WTC11 (cell line): ENCODE measurements at regions not wholly inside any gene's neighbourhood (a gene's known extent, or its start where the extent isn't known, plus 50 kb on each side); places are given as distances from the start of the nearest gene placed in this dataset.

Source experiments
- ATAC-seq: fragments of 200-7000 bp; cut with Tn5 transposase; 2 replicates; pipeline ENCODE4 v1.10.0; 2021; ENCODE audit warnings: mild to moderate bottlenecking, moderate library complexity
- CTCF ChIA-PET: fragments of 300-600 bp; sonication (Branson Sonifier 250); formaldehyde crosslinking; loops from one replicate; lab custom pipeline; 2021; ENCODE audit warnings: antibody characterized with exemption; lab: Charles Lee
- POLR2A ChIA-PET: fragments of 350-600 bp; sonication (Branson Sonifier 250); formaldehyde crosslinking; loops from one replicate; lab custom pipeline; 2021; ENCODE audit warnings: antibody characterized with exemption; lab: Charles Lee
- DNase-seq: peaks from one replicate; pipeline ENCODE4 v3.0.0; 2021; ENCODE audit warnings: low spot score
- H3K27ac Mint-ChIP-seq: 2 replicates; pipeline ENCODE4 v1.8.0; 2021; ENCODE audit warnings: mixed read lengths
- H3K27me3 Mint-ChIP-seq: 2 replicates; pipeline ENCODE4 v1.8.0; 2021; ENCODE audit warnings: low read depth, mild to moderate bottlenecking, moderate library complexity, mixed read lengths
- H3K36me3 Mint-ChIP-seq: 2 replicates; pipeline ENCODE4 v1.8.0; 2021; ENCODE audit warnings: mixed read lengths
- H3K4me1 Mint-ChIP-seq: 2 replicates; pipeline ENCODE4 v1.8.0; 2022; ENCODE audit warnings: mixed read lengths
- H3K4me3 Mint-ChIP-seq: 2 replicates; pipeline ENCODE4 v1.8.0; 2021; ENCODE audit warnings: mild to moderate bottlenecking, moderate library complexity, mixed read lengths
- H3K9me3 Mint-ChIP-seq: 2 replicates; pipeline ENCODE4 v1.8.0; 2021; ENCODE audit warnings: mixed read lengths
- ATF1 ChIP-seq: sonication (generic); formaldehyde crosslinking; IDR thresholded peaks from 2 replicates; pipeline ENCODE4 v1.8.1; 2023; ENCODE audit warnings: mild to moderate bottlenecking, moderate library complexity, missing genetic modification reagents
- ATF3 ChIP-seq: sonication (generic); formaldehyde crosslinking; conservative IDR thresholded peaks from 2 replicates; pipeline ENCODE4 v1.8.1; 2022; ENCODE audit warnings: mild to moderate bottlenecking, missing genetic modification reagents
- E2F4 ChIP-seq: sonication (generic); formaldehyde crosslinking; IDR thresholded peaks from 2 replicates; pipeline ENCODE4 v1.8.1; 2022; ENCODE audit warnings: low read depth, mild to moderate bottlenecking, moderate library complexity, missing genetic modification reagents, borderline replicate concordance
- EMX1 ChIP-seq: fragments of 250-450 bp; sonication (Bioruptor Pico); IDR thresholded peaks from 2 replicates; pipeline ENCODE4 v1.8.0; 2021; ENCODE audit warnings: mild to moderate bottlenecking
- ESRRA ChIP-seq: sonication (generic); formaldehyde crosslinking; IDR thresholded peaks from 2 replicates; pipeline ENCODE4 v1.8.1; 2022; ENCODE audit warnings: mild to moderate bottlenecking, missing genetic modification reagents, borderline replicate concordance
- FOXP1 ChIP-seq: sonication (generic); formaldehyde crosslinking; IDR thresholded peaks from 2 replicates; pipeline ENCODE4 v1.8.0; 2022; ENCODE audit warnings: missing genetic modification reagents, mild to moderate bottlenecking, moderate library complexity, borderline replicate concordance
- GRHL2 ChIP-seq: fragments of 250-450 bp; sonication (Bioruptor Pico); IDR thresholded peaks from 2 replicates; pipeline ENCODE4 v1.8.0; 2022; ENCODE audit warnings: mild to moderate bottlenecking, moderate library complexity; ENCODE audit not compliant: insufficient replicate concordance, severe bottlenecking
- IRF2 ChIP-seq: sonication (generic); formaldehyde crosslinking; IDR thresholded peaks from 2 replicates; pipeline ENCODE4 v1.8.0; 2022; ENCODE audit warnings: low read depth, missing genetic modification reagents, borderline replicate concordance
- KAT7 ChIP-seq: sonication (generic); formaldehyde crosslinking; IDR thresholded peaks from 2 replicates; pipeline ENCODE4 v1.8.1; 2023; ENCODE audit warnings: missing genetic modification reagents, mild to moderate bottlenecking, borderline replicate concordance
- MXD4 ChIP-seq: fragments of 250-450 bp; sonication (Bioruptor Pico); IDR thresholded peaks from 2 replicates; pipeline ENCODE4 v1.8.0; 2021; ENCODE audit warnings: mild to moderate bottlenecking, moderate library complexity, borderline replicate concordance
- NFATC4 ChIP-seq: fragments of 250-450 bp; sonication (Bioruptor Pico); IDR thresholded peaks from 2 replicates; pipeline ENCODE4 v1.9.0; 2021; ENCODE audit warnings: mild to moderate bottlenecking
- NFE2L1 ChIP-seq: sonication (generic); formaldehyde crosslinking; IDR thresholded peaks from 2 replicates; pipeline ENCODE4 v1.8.1; 2023; ENCODE audit warnings: missing genetic modification reagents
- NR1H2 ChIP-seq: sonication (generic); formaldehyde crosslinking; IDR thresholded peaks from 2 replicates; pipeline ENCODE4 v1.9.0; 2021; ENCODE audit warnings: mild to moderate bottlenecking, moderate library complexity, missing genetic modification reagents
- NR2C2 ChIP-seq: sonication (generic); formaldehyde crosslinking; IDR thresholded peaks from 2 replicates; pipeline ENCODE4 v1.8.0; 2022; ENCODE audit warnings: mild to moderate bottlenecking, missing genetic modification reagents
- NR3C1 ChIP-seq: sonication (generic); formaldehyde crosslinking; conservative IDR thresholded peaks from 2 replicates; pipeline ENCODE4 v1.8.1; 2023; ENCODE audit warnings: low read depth, mild to moderate bottlenecking, missing genetic modification reagents
- PRRX2 ChIP-seq: fragments of 250-450 bp; sonication (Bioruptor Pico); IDR thresholded peaks from 2 replicates; pipeline ENCODE4 v1.8.0; 2021; ENCODE audit warnings: mild to moderate bottlenecking
- RELA ChIP-seq: sonication (generic); formaldehyde crosslinking; IDR thresholded peaks from 2 replicates; pipeline ENCODE4 v1.8.1; 2022; ENCODE audit warnings: missing genetic modification reagents, mild to moderate bottlenecking, borderline replicate concordance
- ZBTB21 ChIP-seq: sonication (generic); formaldehyde crosslinking; IDR thresholded peaks from 2 replicates; pipeline ENCODE4 v1.8.1; 2023; ENCODE audit warnings: mild to moderate bottlenecking, missing genetic modification reagents, borderline replicate concordance
- ZNF121 ChIP-seq: sonication (generic); formaldehyde crosslinking; IDR thresholded peaks from 2 replicates; pipeline ENCODE4 v1.8.0; 2023; ENCODE audit warnings: missing genetic modification reagents
- ZNF138 ChIP-seq: sonication (generic); formaldehyde crosslinking; conservative IDR thresholded peaks from 2 replicates; pipeline ENCODE4 v1.8.1; 2022; ENCODE audit warnings: mild to moderate bottlenecking, moderate library complexity, missing genetic modification reagents
- ZNF219 ChIP-seq: sonication (generic); formaldehyde crosslinking; IDR thresholded peaks from 2 replicates; pipeline ENCODE4 v1.8.0; 2023; ENCODE audit warnings: missing genetic modification reagents, mild to moderate bottlenecking, borderline replicate concordance
- ZNF281 ChIP-seq: sonication (generic); formaldehyde crosslinking; IDR thresholded peaks from 2 replicates; pipeline ENCODE4 v1.8.0; 2023; ENCODE audit warnings: mild to moderate bottlenecking, missing genetic modification reagents
- ZNF317 ChIP-seq: sonication (generic); formaldehyde crosslinking; IDR thresholded peaks from 2 replicates; pipeline ENCODE4 v1.8.1; 2023; ENCODE audit warnings: low read depth, mild to moderate bottlenecking, moderate library complexity, missing genetic modification reagents, borderline replicate concordance
- ZNF396 ChIP-seq: fragments of 250-450 bp; sonication (Bioruptor Pico); IDR thresholded peaks from 2 replicates; pipeline ENCODE4 v1.8.0; 2021; ENCODE audit warnings: mild to moderate bottlenecking, moderate library complexity, borderline replicate concordance
- ZNF423 ChIP-seq: fragments of 250-450 bp; sonication (Bioruptor Pico); IDR thresholded peaks from 2 replicates; pipeline ENCODE4 v2.1.2; 2022; ENCODE audit warnings: mild to moderate bottlenecking, moderate library complexity
- ZNF671 ChIP-seq: fragments of 250-450 bp; sonication (Bioruptor Pico); IDR thresholded peaks from 2 replicates; pipeline ENCODE4 v1.8.0; 2021; ENCODE audit warnings: mild to moderate bottlenecking
- ZSCAN18 ChIP-seq: fragments of 250-450 bp; sonication (Bioruptor Pico); IDR thresholded peaks from 2 replicates; pipeline ENCODE4 v2.1.2; 2022; ENCODE audit warnings: mild to moderate bottlenecking, moderate library complexity
- TF ChIP-seq, protein P1 (sequence below): sonication (generic); formaldehyde crosslinking; IDR thresholded peaks from 2 replicates; pipeline ENCODE4 v1.8.0; 2022; ENCODE audit warnings: mild to moderate bottlenecking, missing genetic modification reagents

DNA sequence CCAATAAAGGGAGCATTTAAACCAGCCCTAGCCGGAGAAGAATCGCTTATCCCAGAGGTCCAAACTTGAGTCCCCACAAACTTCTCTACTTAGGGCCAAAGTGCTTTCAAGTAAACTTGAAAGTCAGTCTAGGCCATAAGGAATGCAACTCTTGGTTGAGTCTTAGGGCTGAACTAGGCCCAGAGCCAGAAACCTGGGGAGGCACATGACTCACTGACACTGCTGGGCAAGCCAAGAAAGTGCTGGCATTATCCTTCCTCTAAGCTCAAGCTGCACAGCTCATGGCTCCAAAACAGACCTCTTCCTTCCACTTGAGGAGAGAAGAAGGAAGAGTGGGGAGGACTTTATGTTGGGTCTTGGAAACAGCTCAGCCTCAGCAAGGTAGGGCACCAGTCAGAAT is 1257.3 kb upstream of the DIAPH2 start:
- Mint-ChIP-seq H3K4me3 (no peak overlapping the region), H3K27ac (no peak overlapping the region), H3K4me1 (no peaks in the 10 kb centered on the region), H3K27me3 (no peaks in the 10 kb centered on the region)
- CTCF ChIA-PET: no interaction called here
- no peak for DNase-seq
- TF ChIP-seq IRF2: no peak
- no peak for TF ChIP-seq NFATC4
- no peak for TF ChIP-seq PRRX2
- TF ChIP-seq NR2C2 (CRISPR knock-in tag): no peak
- TF ChIP-seq ATF3 (CRISPR knock-in tag): no peak
- TF ChIP-seq MXD4 (CRISPR knock-in tag): no peak
- no peak for TF ChIP-seq ZSCAN18 (CRISPR knock-in tag)
- no peak for TF ChIP-seq KAT7 (CRISPR knock-in tag)
- TF ChIP-seq NR3C1 (CRISPR knock-in tag): no peak
- TF ChIP-seq ZNF138 (CRISPR knock-in tag): no peak
- TF ChIP-seq ZBTB21 (CRISPR knock-in tag): no peak
- TF ChIP-seq, all 79 proteins: peak for 0
- POLR2A ChIA-PET: no interaction called here
- Mint-ChIP-seq H3K36me3 (0 out of 2 replicates have a peak, but pooled peaks cover 2% of the 10 kb centered on the region), H3K9me3 (peaks cover 8% of the 10 kb centered on the region)
- no peak for ATAC-seq

GRCh38 chrX:95435198-95435597 is 1249.4 kb upstream of the DIAPH2 start:
- Mint-ChIP-seq H3K4me1 (no peaks in the 10 kb centered on the region), H3K27me3 (no peaks in the 10 kb centered on the region), H3K4me3 (no peak overlapping the region), H3K36me3 (0 out of 2 replicates have a peak, but pooled peaks cover 2% of the 10 kb centered on the region), H3K27ac (no peak overlapping the region), H3K9me3 (peaks cover 8% of the 10 kb centered on the region)
- no peak for ATAC-seq
- POLR2A ChIA-PET: no interaction called here
- CTCF ChIA-PET: no interaction called here
- DNase-seq: no peak
- no peak for TF ChIP-seq NR1H2 (CRISPR knock-in tag)
- TF ChIP-seq ZNF219 (CRISPR knock-in tag): no peak
- TF ChIP-seq ZNF317: no peak
- TF ChIP-seq ZNF396 (CRISPR knock-in tag): no peak
- no peak for TF ChIP-seq ZNF671
- no peak for TF ChIP-seq NFATC4
- TF ChIP-seq ZNF423 (CRISPR knock-in tag): no peak
- TF ChIP-seq E2F4 (CRISPR knock-in tag): no peak
- no peak for TF ChIP-seq ATF1 (CRISPR knock-in tag)
- TF ChIP-seq RELA (CRISPR knock-in tag): no peak
- no peak for TF ChIP-seq NFE2L1 (CRISPR knock-in tag)
- TF ChIP-seq GRHL2 (CRISPR knock-in tag): no peak
- no peak for TF ChIP-seq ESRRA (CRISPR knock-in tag)
- no peak for TF ChIP-seq ZNF281 (CRISPR knock-in tag)
- TF ChIP-seq EMX1 (CRISPR knock-in tag): no peak
- TF ChIP-seq ZNF121 (CRISPR knock-in tag): no peak
- no peak for TF ChIP-seq FOXP1 (CRISPR knock-in tag)
- TF ChIP-seq IRF2: no peak
- TF ChIP-seq, protein P1, sequence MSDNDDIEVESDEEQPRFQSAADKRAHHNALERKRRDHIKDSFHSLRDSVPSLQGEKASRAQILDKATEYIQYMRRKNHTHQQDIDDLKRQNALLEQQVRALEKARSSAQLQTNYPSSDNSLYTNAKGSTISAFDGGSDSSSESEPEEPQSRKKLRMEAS (CRISPR knock-in tag): no peak
